Nephron progenitor cell (in vitro differentiated cells): ENCODE measurements at regions not wholly inside any gene's neighbourhood (a gene's known extent, or its start where the extent isn't known, plus 50 kb on each side); places are given as distances from the start of the nearest gene placed in this dataset.

Experiments used
- DNase-seq: peaks from one replicate; pipeline ENCODE4 v3.0.0; 2021
- H3K27ac Mint-ChIP-seq: 2 replicates; pipeline ENCODE4 v1.8.0; 2021; ENCODE audit warnings: mild to moderate bottlenecking, moderate library complexity, mixed read lengths
- H3K27me3 Mint-ChIP-seq: 2 replicates; pipeline ENCODE4 v1.8.0; 2021; ENCODE audit warnings: mild to moderate bottlenecking, low read depth, mixed read lengths; ENCODE audit not compliant: poor library complexity
- H3K36me3 Mint-ChIP-seq: 2 replicates; pipeline ENCODE4 v1.8.0; 2021; ENCODE audit warnings: low read depth, mixed read lengths
- H3K4me1 Mint-ChIP-seq: 2 replicates; pipeline ENCODE4 v1.8.0; 2021; ENCODE audit warnings: mixed read lengths
- H3K4me3 Mint-ChIP-seq: 2 replicates; pipeline ENCODE4 v1.8.0; 2021; ENCODE audit warnings: mild to moderate bottlenecking, moderate library complexity, mixed read lengths
- H3K9me3 Mint-ChIP-seq: 2 replicates; pipeline ENCODE4 v1.8.0; 2021; ENCODE audit warnings: mild to moderate bottlenecking, moderate library complexity, mixed read lengths
- CTCF ChIP-seq: fragments of 200-600 bp; sonication (generic); IDR thresholded peaks from 2 replicates; pipeline ENCODE4 v1.5.0; 2021; ENCODE audit warnings: antibody characterized with exemption

DNA sequence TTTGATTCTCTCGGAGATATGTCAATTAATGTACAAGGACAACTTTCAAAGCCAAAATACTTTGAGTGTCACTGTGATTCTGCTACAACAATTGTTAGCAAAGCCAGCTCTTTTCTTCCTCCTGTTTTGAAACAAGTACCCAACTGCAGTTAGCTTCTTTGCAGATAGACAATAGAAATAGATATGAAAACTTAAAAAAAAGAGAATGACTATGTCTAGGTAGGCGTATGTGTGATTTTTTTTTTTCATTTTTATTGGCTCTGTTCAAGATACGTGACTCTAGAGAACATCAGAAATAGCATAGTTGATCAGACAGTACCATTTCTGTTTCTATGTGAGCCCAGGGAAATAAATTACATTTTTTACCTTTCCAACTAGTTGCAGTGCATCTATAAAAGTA, 142.9 kb upstream of the CNTN4 start:
- Mint-ChIP-seq H3K9me3 (no peaks in the 10 kb centered on the region), H3K4me3 (no peak overlapping the region), H3K36me3 (no peaks in the 10 kb centered on the region), H3K4me1 (no peaks in the 10 kb centered on the region), H3K27ac (no peak overlapping the region), H3K27me3 (peaks cover 5% of the 10 kb centered on the region)
- TF ChIP-seq CTCF = no peak
- no peak for DNase-seq

- Mint-ChIP-seq H3K36me3 (no peaks in the 10 kb centered on the region), H3K4me1 (peaks cover 35% of the 10 kb centered on the region), H3K4me3 (no peak overlapping the region), H3K9me3 (no peaks in the 10 kb centered on the region), H3K27me3 (peaks cover 5% of the 10 kb centered on the region), H3K27ac (no peak overlapping the region)
- TF ChIP-seq CTCF = no peak
- no peak for DNase-seq
These were observed 138.2 kb upstream of the CNTN4 start for GRCh38 chr3:1960506-1960905.

DNA sequence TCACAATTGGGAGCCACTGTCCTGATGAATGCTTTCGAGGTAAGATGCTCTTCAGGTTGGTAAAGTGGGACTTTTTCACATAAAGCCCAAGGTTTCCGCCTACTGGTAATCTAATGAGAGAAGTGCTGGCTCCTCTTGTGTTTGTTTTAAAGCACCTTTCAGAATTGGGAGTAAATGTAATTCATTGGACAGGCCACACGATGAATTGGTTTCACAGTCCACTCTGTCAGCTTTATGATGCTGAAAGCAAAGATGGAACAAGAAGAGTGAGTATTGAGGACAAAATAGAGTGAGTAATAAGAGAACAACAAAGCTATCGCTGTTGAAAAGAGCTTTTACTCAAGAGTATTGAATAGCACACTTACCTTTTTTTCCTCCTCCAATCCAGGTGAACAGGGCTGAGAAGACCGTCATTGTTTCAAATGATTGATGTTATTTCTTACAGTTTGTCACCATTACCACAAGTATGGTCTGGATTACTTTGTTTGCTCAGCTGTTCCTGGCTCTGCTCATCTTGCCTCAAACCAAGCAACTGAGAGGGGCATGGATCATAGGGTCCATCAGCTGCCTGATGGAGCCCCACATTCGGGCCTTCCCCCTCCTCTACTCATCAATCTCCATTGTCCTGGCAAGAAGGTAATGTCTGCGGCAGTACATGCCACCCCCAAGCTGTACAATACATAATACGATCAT, 136.1 kb upstream of the CNTN4 start:
- Mint-ChIP-seq H3K4me3 (no peak overlapping the region), H3K27ac (no peak overlapping the region), H3K9me3 (no peaks in the 10 kb centered on the region), H3K4me1 (peaks cover 35% of the 10 kb centered on the region), H3K36me3 (no peaks in the 10 kb centered on the region), H3K27me3 (no peaks in the 10 kb centered on the region)
- no peak for TF ChIP-seq CTCF
- DNase-seq = no peak

GRCh38 chr3:1963896-1964295, 134.8 kb upstream of the CNTN4 start:
- H3K4me3 Mint-ChIP-seq = no peak overlapping the region
- H3K4me1 Mint-ChIP-seq = peaks cover 37% of the 10 kb centered on the region
- no peak for TF ChIP-seq CTCF
- H3K9me3 Mint-ChIP-seq = no peaks in the 10 kb centered on the region
- no peaks in the 10 kb centered on the region for H3K27me3 Mint-ChIP-seq
- no peak for DNase-seq
- no peaks in the 10 kb centered on the region for H3K36me3 Mint-ChIP-seq
- H3K27ac Mint-ChIP-seq = no peak overlapping the region

GRCh38 chr3:1967525-1967924, 131.1 kb upstream of the CNTN4 start:
- no peak for TF ChIP-seq CTCF
- H3K4me3 Mint-ChIP-seq = no peak overlapping the region
- no peaks in the 10 kb centered on the region for H3K36me3 Mint-ChIP-seq
- H3K27me3 Mint-ChIP-seq = no peaks in the 10 kb centered on the region
- no peak overlapping the region for H3K27ac Mint-ChIP-seq
- DNase-seq = no peak
- H3K4me1 Mint-ChIP-seq = peaks cover 42% of the 10 kb centered on the region
- H3K9me3 Mint-ChIP-seq = no peaks in the 10 kb centered on the region

GRCh38 chr3:1969281-1969680, 129.4 kb upstream of the CNTN4 start:
- H3K27ac Mint-ChIP-seq = no peak overlapping the region
- no peak for DNase-seq
- H3K4me3 Mint-ChIP-seq = no peak overlapping the region
- TF ChIP-seq CTCF = no peak
- H3K4me1 Mint-ChIP-seq = peaks cover 25% of the 10 kb centered on the region
- H3K27me3 Mint-ChIP-seq = no peaks in the 10 kb centered on the region
- no peaks in the 10 kb centered on the region for H3K9me3 Mint-ChIP-seq
- no peaks in the 10 kb centered on the region for H3K36me3 Mint-ChIP-seq
